Natural killer cell (primary cell): ENCODE measurements at regions not wholly inside any gene's neighbourhood (a gene's known extent, or its start where the extent isn't known, plus 50 kb on each side); places are given as distances from the start of the nearest gene placed in this dataset.

Source experiments
- ATAC-seq, 3 donors: fragments of 150-1000 bp in 2 of 3; fragments of 200-7000 bp in 1 of 3; cut with Tn5 transposase; 1 replicate in 1 of 3; 2 replicates in 2 of 3; pipeline ENCODE4 v1.10.0; 2021; ENCODE audit warnings: mild to moderate bottlenecking in 2 of 3, moderate library complexity in 2 of 3
- DNase-seq, 2 donors: peaks; one replicate each; pipeline versions ENCODE4 v3.0.0 to v3.0.0-alpha.2; 2013 to 2021; ENCODE audit warnings: mixed read lengths in 1 of 2
- H3K27ac ChIP-seq: one replicate; pipeline ENCODE4 v1.5.1; 2013; ENCODE audit warnings: mild to moderate bottlenecking, low read length
- H3K27me3 ChIP-seq: one replicate; pipeline ENCODE4 v1.6.1; 2013; ENCODE audit warnings: low read length; ENCODE audit not compliant: control insufficient read depth, insufficient read depth
- H3K36me3 ChIP-seq: one replicate; pipeline ENCODE4 v1.6.1; 2013; ENCODE audit warnings: low read length; ENCODE audit not compliant: control insufficient read depth, insufficient read depth
- H3K4me1 ChIP-seq: one replicate; pipeline ENCODE4 v1.6.1; 2013; ENCODE audit warnings: low read length; ENCODE audit not compliant: control insufficient read depth, insufficient read depth
- H3K4me3 ChIP-seq: one replicate; pipeline ENCODE4 v1.5.1; 2013; ENCODE audit warnings: low read length
- H3K9me3 ChIP-seq: one replicate; pipeline ENCODE4 v1.6.1; 2013; ENCODE audit warnings: low read length; ENCODE audit not compliant: control insufficient read depth, insufficient read depth
- H3K27ac Mint-ChIP-seq, 2 donors: one replicate each; pipeline ENCODE4 v1.8.0; 2022; ENCODE audit warnings: mild to moderate bottlenecking in 2 of 2, mixed read lengths in 2 of 2, moderate library complexity in 1 of 2
- H3K27me3 Mint-ChIP-seq, 2 donors: one replicate each; pipeline ENCODE4 v1.8.0; 2022; ENCODE audit warnings: low read depth in 2 of 2, mixed read lengths in 2 of 2
- H3K36me3 Mint-ChIP-seq: one replicate; pipeline ENCODE4 v1.8.0; 2022; ENCODE audit warnings: mixed read lengths
- H3K4me1 Mint-ChIP-seq, 2 donors: one replicate each; pipeline ENCODE4 v1.8.0; 2022; ENCODE audit warnings: mixed read lengths in 2 of 2
- H3K4me3 Mint-ChIP-seq: one replicate; pipeline ENCODE4 v1.8.0; 2022; ENCODE audit warnings: mild to moderate bottlenecking, moderate library complexity, mixed read lengths
- H3K9me3 Mint-ChIP-seq, 2 donors: one replicate each; pipeline ENCODE4 v1.8.0; 2022; ENCODE audit warnings: mixed read lengths in 2 of 2
- CTCF ChIP-seq: fragments of 200-600 bp; IDR thresholded peaks from one replicate; pipeline ENCODE4 v1.8.0; 2022; ENCODE audit warnings: antibody characterized with exemption
- WGBS: methylation state at CpG from one replicate; pipeline ENCODE4 v1.1.7; 2013; ENCODE audit warnings: missing lambda C conversion rate; ENCODE audit not compliant: insufficient coverage; 5-methylcytosine and 5-hydroxymethylcytosine counted together
- intact Hi-C: fragments of 100-400 bp; cut with micrococcal nuclease; formaldehyde crosslinking; loops from one replicate; pipeline ENCODE4 v1.14.2; 2022

DNA sequence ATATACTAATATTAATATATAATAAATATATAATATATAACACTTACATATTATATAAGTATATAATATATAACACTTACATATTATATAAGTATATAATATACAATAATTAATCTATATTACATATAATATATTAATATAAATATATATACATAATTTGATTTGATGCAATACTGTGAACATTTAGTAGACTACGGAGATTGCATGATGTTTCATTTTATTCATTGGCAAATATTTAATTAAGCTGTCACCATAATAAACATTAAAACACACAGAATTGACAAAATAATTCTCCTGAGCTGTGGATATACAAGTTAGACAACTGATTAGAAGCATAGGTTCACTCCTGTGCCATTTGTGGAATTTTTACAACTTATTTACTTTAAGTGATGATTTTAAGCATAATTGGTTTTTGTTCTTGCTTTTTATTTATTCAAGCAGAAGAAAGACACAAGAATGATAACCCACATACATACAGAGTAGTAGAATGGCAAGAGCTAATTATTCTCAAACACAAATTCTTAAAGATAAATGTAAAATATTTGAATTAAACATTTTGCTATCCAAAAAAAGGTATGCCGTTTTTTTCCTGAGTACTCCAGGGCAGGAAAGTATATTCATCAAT is 65.8 kb upstream of the TOP3B start:
- H3K4me3 Mint-ChIP-seq = no peak overlapping the region
- intact Hi-C loops = no loop called here
- no peaks in the 10 kb centered on the region for H3K36me3 Mint-ChIP-seq
- no peak overlapping the region for H3K27ac Mint-ChIP-seq
- peaks cover 18 to 28% of the 10 kb centered on the region in 2 donors for H3K27me3 Mint-ChIP-seq
- Histone ChIP-seq H3K4me1 (no peaks in the 10 kb centered on the region), H3K9me3 (no peaks in the 10 kb centered on the region), H3K27ac (no peak overlapping the region), H3K4me3 (no peak overlapping the region), H3K27me3 (no peaks in the 10 kb centered on the region), H3K36me3 (no peaks in the 10 kb centered on the region)
- DNase-seq (no peak), ATAC-seq (no peak)
- no peaks in the 10 kb centered on the region for H3K9me3 Mint-ChIP-seq
- H3K4me1 Mint-ChIP-seq = no peaks in the 10 kb centered on the region
- TF ChIP-seq CTCF = no peak
- no CpG with 5 or more reads among the region's 2 CpGs for WGBS

DNA sequence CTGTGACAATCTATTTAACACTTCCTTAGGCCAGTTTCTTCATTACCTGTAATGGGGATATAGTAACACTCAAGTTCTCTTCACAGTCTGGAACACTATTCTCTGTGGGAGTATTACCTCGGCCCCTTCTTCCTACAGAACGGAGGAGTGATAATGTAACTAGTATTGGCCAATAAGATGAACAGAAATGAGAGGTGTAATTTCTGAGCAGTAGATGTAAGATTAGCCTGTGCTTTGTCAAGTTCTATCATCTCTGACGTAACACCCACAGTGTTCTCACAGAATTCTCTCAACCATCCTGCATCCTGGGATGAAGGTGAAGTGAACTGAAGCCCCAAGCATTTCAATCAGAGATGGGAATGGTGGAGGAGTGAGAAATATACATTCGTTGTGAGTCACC is 65.2 kb upstream of the TOP3B start:
- TF ChIP-seq CTCF = no peak
- H3K9me3 ChIP-seq = no peaks in the 10 kb centered on the region
- H3K4me1 ChIP-seq = no peaks in the 10 kb centered on the region
- Mint-ChIP-seq H3K27ac (no peak overlapping the region), H3K36me3 (no peaks in the 10 kb centered on the region), H3K27me3 (peaks cover 15 to 21% of the 10 kb centered on the region in 2 donors), H3K4me3 (no peak overlapping the region), H3K4me1 (no peaks in the 10 kb centered on the region), H3K9me3 (no peaks in the 10 kb centered on the region)
- no peak for ATAC-seq
- no peaks in the 10 kb centered on the region for H3K27me3 ChIP-seq
- no peak for DNase-seq
- H3K36me3 ChIP-seq = no peaks in the 10 kb centered on the region
- H3K27ac ChIP-seq = no peak overlapping the region
- no peak overlapping the region for H3K4me3 ChIP-seq
- 86% methylated on average over 3 of the region's 4 CpGs for WGBS
- intact Hi-C loops = no loop called here

- Histone ChIP-seq H3K27ac (no peak overlapping the region), H3K4me1 (no peaks in the 10 kb centered on the region), H3K27me3 (no peaks in the 10 kb centered on the region), H3K36me3 (no peaks in the 10 kb centered on the region), H3K9me3 (no peaks in the 10 kb centered on the region), H3K4me3 (no peak overlapping the region)
- Mint-ChIP-seq H3K27me3 (peaks cover 15 to 21% of the 10 kb centered on the region in 2 donors), H3K4me3 (no peak overlapping the region), H3K9me3 (no peaks in the 10 kb centered on the region), H3K36me3 (no peaks in the 10 kb centered on the region), H3K27ac (no peak overlapping the region), H3K4me1 (no peaks in the 10 kb centered on the region)
- no peak for ATAC-seq
- intact Hi-C loops = no loop called here
- no peak for TF ChIP-seq CTCF
- DNase-seq = no peak
- WGBS = 73% methylated on average over 3 of the region's 3 CpGs
These were observed 64.7 kb upstream of the TOP3B start for GRCh38 chr22:22047266-22047665.

DNA sequence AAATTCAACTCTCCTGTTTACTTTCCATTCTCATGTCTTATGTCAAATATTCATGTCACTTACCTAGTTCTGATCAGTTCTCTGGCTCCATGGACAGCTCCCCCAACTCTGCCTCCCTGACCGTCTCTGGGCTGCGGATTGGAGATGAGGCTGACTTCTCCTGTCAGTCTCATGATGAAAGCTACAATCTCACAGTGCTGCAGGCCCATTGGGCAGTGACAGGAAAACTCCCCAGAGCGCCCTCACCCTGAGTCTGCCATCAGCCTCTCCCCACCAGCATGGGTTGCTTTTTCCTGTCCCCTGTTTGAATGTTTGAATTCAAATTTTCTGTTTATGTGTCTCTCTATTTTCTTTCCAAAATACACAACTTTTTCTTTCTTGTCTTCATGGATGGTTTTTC is 63.8 kb upstream of the TOP3B start:
- ATAC-seq (no peak), DNase-seq (no peak)
- Histone ChIP-seq H3K4me1 (no peaks in the 10 kb centered on the region), H3K9me3 (no peaks in the 10 kb centered on the region), H3K27me3 (no peaks in the 10 kb centered on the region), H3K36me3 (no peaks in the 10 kb centered on the region), H3K4me3 (no peak overlapping the region), H3K27ac (no peak overlapping the region)
- Mint-ChIP-seq H3K27ac (no peak overlapping the region), H3K4me3 (no peak overlapping the region), H3K4me1 (no peaks in the 10 kb centered on the region), H3K27me3 (peaks cover 20 to 21% of the 10 kb centered on the region in 2 donors), H3K36me3 (no peaks in the 10 kb centered on the region), H3K9me3 (no peaks in the 10 kb centered on the region)
- intact Hi-C loops = no loop called here
- WGBS = 62% methylated on average over 3 of the region's 3 CpGs
- no peak for TF ChIP-seq CTCF
